ENCODE measurements at regions not wholly inside any gene's neighbourhood (a gene's known extent, or its start where the extent isn't known, plus 50 kb on each side); places are given as distances from the start of the nearest gene placed in this dataset.

DNA sequence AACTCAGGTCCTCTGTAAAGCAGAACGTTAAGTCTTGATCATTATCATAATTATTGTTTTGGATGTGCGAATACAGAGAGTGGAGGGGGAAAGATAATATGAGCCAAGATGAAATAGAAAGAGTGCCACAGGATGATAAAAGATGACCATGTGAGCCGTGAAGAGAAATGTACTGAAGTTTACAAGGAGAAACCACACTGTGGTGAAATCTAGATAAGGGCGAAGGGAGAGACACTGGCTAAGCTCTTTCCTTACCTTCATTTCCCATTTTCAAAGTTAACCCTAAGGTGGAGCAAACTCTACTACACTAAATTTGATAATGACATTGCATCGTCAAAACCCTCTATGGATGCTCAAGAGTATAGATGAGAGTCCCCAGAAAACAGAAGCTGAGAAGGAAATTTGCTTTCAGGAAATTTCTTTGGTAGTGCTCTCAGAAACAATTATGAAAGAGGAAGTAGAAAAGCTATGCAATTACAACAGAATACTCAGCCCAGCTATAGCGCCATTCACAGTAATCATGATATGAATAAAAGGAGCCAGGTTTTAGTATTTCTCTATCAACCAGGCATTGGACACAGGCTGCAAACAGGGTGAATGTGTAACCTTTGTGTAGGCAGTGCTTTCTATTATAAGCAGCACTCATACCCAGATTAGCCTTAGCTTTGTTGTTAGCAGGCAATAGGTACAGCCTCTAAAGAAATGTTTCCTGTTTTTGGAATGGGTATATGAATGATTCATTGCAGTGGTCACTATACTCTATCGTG lies 1080.7 kb downstream of the GRIK2 start:
- Histone ChIP-seq H3K36me3 (ENCODE audit: insufficient read depth) (no peaks in the 10 kb centered on the region), H3K4me2 (no peak overlapping the region), H3K27me3 (ENCODE audit: insufficient read depth, low read depth) (no peaks in the 10 kb centered on the region), H3K4me3 (IDR thresholded peaks at IDR 0.05; ENCODE audit: insufficient read depth, low read depth, low read length) (no peak overlapping the region), H3K4me1 (ENCODE audit: low read depth, poor library complexity, severe bottlenecking) (no peaks in the 10 kb centered on the region), H3K27ac (no peak overlapping the region), H2AFZ (ENCODE audit: low read depth) (no peak overlapping the region), H4K20me1 (ENCODE audit: insufficient read depth) (no peaks in the 10 kb centered on the region), H3K9ac (no peak overlapping the region), H3K79me2 (ENCODE audit: insufficient read depth, low read depth) (no peaks in the 10 kb centered on the region)
- TF ChIP-seq, protein P1, sequence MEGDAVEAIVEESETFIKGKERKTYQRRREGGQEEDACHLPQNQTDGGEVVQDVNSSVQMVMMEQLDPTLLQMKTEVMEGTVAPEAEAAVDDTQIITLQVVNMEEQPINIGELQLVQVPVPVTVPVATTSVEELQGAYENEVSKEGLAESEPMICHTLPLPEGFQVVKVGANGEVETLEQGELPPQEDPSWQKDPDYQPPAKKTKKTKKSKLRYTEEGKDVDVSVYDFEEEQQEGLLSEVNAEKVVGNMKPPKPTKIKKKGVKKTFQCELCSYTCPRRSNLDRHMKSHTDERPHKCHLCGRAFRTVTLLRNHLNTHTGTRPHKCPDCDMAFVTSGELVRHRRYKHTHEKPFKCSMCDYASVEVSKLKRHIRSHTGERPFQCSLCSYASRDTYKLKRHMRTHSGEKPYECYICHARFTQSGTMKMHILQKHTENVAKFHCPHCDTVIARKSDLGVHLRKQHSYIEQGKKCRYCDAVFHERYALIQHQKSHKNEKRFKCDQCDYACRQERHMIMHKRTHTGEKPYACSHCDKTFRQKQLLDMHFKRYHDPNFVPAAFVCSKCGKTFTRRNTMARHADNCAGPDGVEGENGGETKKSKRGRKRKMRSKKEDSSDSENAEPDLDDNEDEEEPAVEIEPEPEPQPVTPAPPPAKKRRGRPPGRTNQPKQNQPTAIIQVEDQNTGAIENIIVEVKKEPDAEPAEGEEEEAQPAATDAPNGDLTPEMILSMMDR (conservative IDR thresholded peaks at IDR 0.05; ENCODE audit: low read depth, low read length): no peak

DNA sequence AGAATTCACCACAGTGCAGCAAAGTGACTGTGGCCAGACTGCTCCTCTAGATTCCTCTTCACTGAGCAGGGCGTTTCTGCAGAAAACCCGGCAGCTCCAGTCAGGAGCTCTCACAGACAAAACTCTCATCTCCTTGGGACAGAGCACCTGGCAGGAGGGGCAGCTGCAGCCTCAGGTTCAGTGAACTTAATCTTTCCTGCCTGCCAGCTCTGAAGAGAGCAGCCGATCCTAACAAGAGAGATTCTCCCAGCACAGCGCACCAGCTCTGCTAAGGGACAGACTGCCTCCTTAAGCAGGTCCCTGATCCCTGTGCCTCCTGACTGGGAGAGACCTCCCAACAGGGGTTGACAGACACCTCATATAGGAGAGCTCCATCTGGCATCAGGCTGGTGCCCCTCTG lies 1065.5 kb downstream of the GRIK2 start:
- H3K9ac ChIP-seq: no peak overlapping the region
- H3K4me2 ChIP-seq: no peak overlapping the region
- TF ChIP-seq, protein P1 (conservative IDR thresholded peaks at IDR 0.05; ENCODE audit: low read depth, low read length): no peak
- H3K4me3 ChIP-seq (IDR thresholded peaks at IDR 0.05; ENCODE audit: insufficient read depth, low read depth, low read length): no peak overlapping the region
- H3K27ac ChIP-seq: no peak overlapping the region
- H2AFZ ChIP-seq (ENCODE audit: low read depth): no peak overlapping the region
- no peaks in the 10 kb centered on the region for H3K27me3 ChIP-seq (ENCODE audit: insufficient read depth, low read depth)
- H3K4me1 ChIP-seq (ENCODE audit: low read depth, poor library complexity, severe bottlenecking): no peaks in the 10 kb centered on the region
- H3K79me2 ChIP-seq (ENCODE audit: insufficient read depth, low read depth): no peaks in the 10 kb centered on the region
- no peaks in the 10 kb centered on the region for H4K20me1 ChIP-seq (ENCODE audit: insufficient read depth)
- H3K36me3 ChIP-seq (ENCODE audit: insufficient read depth): no peaks in the 10 kb centered on the region

DNA sequence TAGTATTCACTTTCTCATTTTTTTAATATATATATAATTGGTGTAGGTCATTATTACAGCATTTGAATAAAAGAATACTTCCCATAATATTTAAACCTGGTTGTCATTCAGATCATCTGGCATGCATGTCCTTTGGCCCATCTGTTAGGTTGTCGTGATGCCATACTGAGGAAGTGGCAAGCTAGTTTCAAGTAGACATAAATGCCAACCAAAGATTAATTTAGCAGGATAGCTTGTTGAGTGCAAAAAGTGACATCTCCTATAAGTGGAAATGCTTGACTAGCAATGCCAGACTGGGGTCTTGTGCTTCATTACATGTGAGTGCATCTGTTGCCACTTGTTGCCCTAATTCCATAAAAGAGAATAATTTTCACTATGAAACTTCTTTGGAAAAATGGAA lies 1044.7 kb downstream of the GRIK2 start:
- no peaks in the 10 kb centered on the region for H3K36me3 ChIP-seq (ENCODE audit: insufficient read depth)
- H4K20me1 ChIP-seq (ENCODE audit: insufficient read depth): no peaks in the 10 kb centered on the region
- TF ChIP-seq, protein P1 (conservative IDR thresholded peaks at IDR 0.05; ENCODE audit: low read depth, low read length): no peak
- H3K27me3 ChIP-seq (ENCODE audit: insufficient read depth, low read depth): no peaks in the 10 kb centered on the region
- no peak overlapping the region for H3K9ac ChIP-seq
- no peak overlapping the region for H3K4me3 ChIP-seq (IDR thresholded peaks at IDR 0.05; ENCODE audit: insufficient read depth, low read depth, low read length)
- no peak overlapping the region for H3K4me2 ChIP-seq
- H3K79me2 ChIP-seq (ENCODE audit: insufficient read depth, low read depth): no peaks in the 10 kb centered on the region
- no peak overlapping the region for H2AFZ ChIP-seq (ENCODE audit: low read depth)
- H3K27ac ChIP-seq: no peak overlapping the region
- no peaks in the 10 kb centered on the region for H3K4me1 ChIP-seq (ENCODE audit: low read depth, poor library complexity, severe bottlenecking)

DNA sequence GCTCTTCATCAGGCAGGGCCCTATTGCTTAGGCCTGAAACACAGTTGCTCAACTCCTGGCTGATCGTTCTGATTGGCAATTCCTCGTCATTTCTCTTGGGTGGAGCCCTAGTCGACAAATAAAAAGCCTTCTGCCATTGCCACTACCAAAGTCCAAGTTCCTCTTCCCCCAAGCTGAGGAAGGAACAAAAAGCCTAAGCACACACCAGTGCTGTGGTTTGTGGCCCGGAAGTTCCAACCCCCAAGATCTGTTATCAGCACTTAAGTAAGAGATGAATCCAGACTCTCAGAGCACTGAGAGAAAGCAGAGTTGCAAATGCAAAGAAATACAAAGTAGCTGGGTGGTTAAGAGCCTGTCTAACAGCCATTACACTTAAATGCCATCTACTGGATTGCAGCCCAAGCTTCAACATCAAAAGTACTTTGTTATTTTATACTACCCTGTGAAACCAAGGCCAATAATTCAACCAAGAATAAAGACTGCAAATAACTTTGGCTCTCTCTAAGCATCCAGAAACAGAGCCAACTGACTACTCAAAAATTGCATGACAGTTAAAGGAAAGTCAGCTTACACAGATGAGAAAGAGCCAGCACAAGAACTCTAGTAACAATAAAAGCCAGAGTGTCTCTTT lies 1024.0 kb downstream of the GRIK2 start:
- Histone ChIP-seq H3K79me2 (ENCODE audit: insufficient read depth, low read depth) (no peaks in the 10 kb centered on the region), H3K27ac (no peak overlapping the region), H3K36me3 (ENCODE audit: insufficient read depth) (no peaks in the 10 kb centered on the region), H4K20me1 (ENCODE audit: insufficient read depth) (no peaks in the 10 kb centered on the region), H3K27me3 (ENCODE audit: insufficient read depth, low read depth) (no peaks in the 10 kb centered on the region), H3K4me3 (IDR thresholded peaks at IDR 0.05; ENCODE audit: insufficient read depth, low read depth, low read length) (no peak overlapping the region), H3K9ac (no peak overlapping the region), H2AFZ (ENCODE audit: low read depth) (no peak overlapping the region), H3K4me1 (ENCODE audit: low read depth, poor library complexity, severe bottlenecking) (no peaks in the 10 kb centered on the region), H3K4me2 (no peak overlapping the region)
- TF ChIP-seq, protein P1 (conservative IDR thresholded peaks at IDR 0.05; ENCODE audit: low read depth, low read length): no peak
